Hematopoietic multipotent progenitor cell treated with erythropoietin and hydrocortisone succinate and interleukin-3 and kit ligand, for 17 days (in vitro differentiated cells): ENCODE measurements at regions not wholly inside any gene's neighbourhood (a gene's known extent, or its start where the extent isn't known, plus 50 kb on each side); places are given as distances from the start of the nearest gene placed in this dataset.

Experiments
- DNase-seq: peaks from one replicate; pipeline ENCODE4 v3.0.0-alpha.2; 2015; ENCODE audit warnings: low spot score

GRCh38 chr2:24439971-24440340 is 51.1 kb upstream of the NCOA1 start:
- DNase-seq, result no peak

GRCh38 chr2:24439280-24439970 is 51.6 kb upstream of the NCOA1 start:
- no peak for DNase-seq

GRCh38 chr2:24438106-24438505 is 52.9 kb upstream of the NCOA1 start:
- no peak for DNase-seq

- no peak for DNase-seq
Measured at GRCh38 chr2:24435391-24436316, 55.4 kb upstream of the NCOA1 start.

DNA sequence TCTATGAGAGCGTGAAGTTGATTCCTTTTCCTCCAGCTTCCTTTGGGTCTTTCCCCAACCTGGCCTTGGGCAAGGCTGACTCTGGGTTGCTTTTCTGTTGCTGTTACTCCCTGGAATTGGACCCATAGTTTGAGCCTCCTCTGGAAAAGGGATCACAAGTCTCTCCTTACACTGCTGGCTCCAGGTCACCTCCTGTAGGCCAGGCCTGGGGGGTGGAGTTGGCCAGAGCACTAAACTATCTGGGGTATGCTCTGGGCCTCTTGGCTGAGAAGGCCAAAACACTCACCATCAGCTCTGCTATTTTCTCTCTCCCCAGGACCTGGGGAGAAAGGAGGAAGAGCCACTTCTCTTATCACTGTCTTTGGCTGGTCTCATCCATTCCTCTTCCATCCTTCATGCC is 56.5 kb upstream of the NCOA1 start:
- DNase-seq, result no peak

DNA sequence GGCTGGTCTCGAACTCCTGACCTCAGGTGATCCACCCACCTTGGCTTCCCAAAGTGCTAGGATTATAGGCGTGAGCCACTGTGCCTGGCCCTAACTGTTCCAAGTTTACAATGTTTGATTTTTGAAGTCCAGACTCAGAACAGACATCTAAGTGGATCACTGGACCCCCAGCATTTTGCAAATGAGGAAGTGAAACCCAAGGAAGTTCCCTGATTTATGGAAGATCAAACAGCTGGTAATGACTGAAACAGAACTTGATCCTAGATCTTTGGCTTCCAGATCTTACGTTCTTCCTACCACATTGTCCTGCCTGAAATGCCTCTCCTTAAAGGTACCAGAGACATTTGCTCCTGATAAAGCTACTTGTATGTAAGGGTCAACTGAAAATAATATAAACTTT is 58.3 kb upstream of the NCOA1 start:
- no peak for DNase-seq

- no peak for DNase-seq
Measured at GRCh38 chr2:24432121-24432520, 58.9 kb upstream of the NCOA1 start.

- no peak for DNase-seq
Measured at GRCh38 chr2:24429197-24430074, 61.6 kb upstream of the NCOA1 start.

GRCh38 chr2:24424387-24424786 is 64.1 kb upstream of the ITSN2 start:
- DNase-seq, result no peak

GRCh38 chr2:24423095-24423494 is 62.8 kb upstream of the ITSN2 start:
- DNase-seq, result no peak

DNA sequence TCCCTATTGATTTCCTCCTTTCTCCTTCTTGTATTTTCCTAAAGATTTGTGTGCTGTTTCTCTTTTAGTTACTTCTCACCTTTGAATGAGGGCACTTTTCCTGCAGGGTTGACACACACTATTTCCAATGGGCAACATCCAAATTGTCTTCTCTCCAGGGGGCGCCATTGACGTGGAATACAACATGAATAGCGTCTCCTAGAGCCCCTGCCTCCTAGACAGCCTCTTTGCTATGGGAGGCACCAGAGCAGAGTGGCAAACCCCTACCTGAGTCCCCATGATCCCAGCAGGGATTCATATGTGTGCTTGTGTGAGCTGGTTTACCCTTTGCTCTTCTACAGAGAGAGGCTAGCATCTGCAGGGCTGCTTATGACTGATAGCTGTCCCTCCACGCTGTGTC is 61.3 kb upstream of the ITSN2 start:
- peak; percentile 74 for DNase-seq

- no peak for DNase-seq
Measured at GRCh38 chr2:24420373-24420772, 60.0 kb upstream of the ITSN2 start.

GRCh38 chr2:24418166-24418841 is 58.0 kb upstream of the ITSN2 start:
- no peak for DNase-seq

GRCh38 chr2:24412812-24413211 is 52.5 kb upstream of the ITSN2 start:
- no peak for DNase-seq

DNA sequence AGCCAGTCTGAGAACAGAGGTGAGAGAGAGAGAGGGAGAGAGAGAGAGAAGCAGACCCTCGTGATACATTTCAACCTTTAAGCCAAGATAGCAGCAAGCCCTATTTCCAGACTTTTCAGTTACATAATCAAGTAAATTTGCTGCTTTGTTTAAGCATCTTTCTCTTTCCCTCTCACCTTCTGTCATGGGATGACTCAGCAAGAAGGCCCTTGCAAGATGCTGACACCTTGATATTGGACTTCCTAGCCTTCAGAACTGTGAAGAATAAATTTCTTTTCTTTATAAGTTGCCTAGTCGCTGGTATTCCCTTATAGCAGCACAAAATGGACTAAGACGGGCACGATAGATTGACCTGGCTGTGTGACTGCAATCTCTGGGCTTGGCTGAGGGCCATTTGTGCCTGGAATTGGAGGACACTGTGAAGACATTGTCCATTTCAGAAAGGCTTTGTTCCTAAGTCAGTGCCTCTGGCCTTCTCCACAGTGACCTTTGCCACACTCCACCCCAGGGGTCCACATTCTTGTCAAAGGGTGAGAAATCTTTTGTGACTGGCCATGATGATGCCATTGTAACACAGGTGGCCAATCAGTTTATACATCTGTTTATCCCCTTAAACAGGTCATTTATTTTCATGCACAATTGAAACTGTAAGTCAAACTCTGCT is 51.3 kb upstream of the ITSN2 start:
- DNase-seq, result no peak

GRCh38 chr2:24410976-24411375 is 50.6 kb upstream of the ITSN2 start:
- no peak for DNase-seq

DNA sequence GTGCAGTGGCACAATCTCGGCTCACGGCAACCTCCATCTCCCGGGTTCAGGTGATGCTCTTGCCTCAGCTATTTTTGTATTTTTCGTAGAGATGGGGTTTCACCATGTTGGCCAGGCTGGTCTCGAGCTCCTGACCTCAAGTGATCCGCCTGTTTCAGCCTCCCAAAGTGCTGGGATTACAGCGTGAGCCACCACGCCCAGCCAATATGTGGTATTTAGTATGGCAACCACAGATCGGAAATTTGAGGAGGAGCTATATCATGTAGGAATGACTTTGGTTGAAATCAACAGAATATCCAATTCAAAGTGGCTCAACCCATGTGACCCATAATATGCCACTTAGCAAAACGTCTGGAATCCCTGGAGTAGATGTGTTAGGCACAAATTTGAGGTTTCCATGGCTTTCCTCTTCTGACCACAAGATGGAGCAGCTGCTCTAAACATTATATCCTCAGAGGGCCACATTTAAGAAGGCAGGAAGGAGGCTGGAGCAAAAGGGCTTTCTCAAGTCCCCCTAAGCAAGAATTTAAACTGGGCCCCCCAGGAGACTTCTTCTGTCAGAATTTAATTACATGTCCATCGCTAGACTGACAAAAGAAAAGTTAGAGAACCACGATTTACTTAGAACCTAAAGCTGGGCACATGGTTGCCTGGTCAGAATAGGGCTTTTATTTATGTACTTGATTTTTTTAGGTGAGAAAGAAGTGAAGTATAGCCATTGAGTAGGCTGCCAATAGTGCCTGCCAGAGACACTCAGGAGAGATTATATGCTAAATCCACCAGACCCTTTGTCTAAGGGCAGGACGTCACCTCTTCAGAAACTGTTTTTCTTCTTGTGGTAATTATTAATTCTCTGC is 49.6 kb upstream of the ITSN2 start:
- DNase-seq, result peak; percentile 77
